Nephron (organoid): ENCODE measurements at regions not wholly inside any gene's neighbourhood (a gene's known extent, or its start where the extent isn't known, plus 50 kb on each side); places are given as distances from the start of the nearest gene placed in this dataset.

Experiments used
- H3K27ac Mint-ChIP-seq, 3 experiments: 2 replicates each; pipeline ENCODE4 v1.8.0; 2020; ENCODE audit warnings: mixed read lengths in 3 of 3, mild to moderate bottlenecking in 2 of 3, moderate library complexity in 1 of 3
- H3K27me3 Mint-ChIP-seq: 2 replicates; pipeline ENCODE4 v1.8.0; 2021; ENCODE audit warnings: low read depth, mild to moderate bottlenecking, moderate library complexity, mixed read lengths
- H3K36me3 Mint-ChIP-seq: 2 replicates; pipeline ENCODE4 v1.8.0; 2020; ENCODE audit warnings: low read depth, mixed read lengths
- H3K4me1 Mint-ChIP-seq: 2 replicates; pipeline ENCODE4 v1.8.0; 2020; ENCODE audit warnings: mixed read lengths
- H3K4me3 Mint-ChIP-seq, 3 experiments: 2 replicates each; pipeline ENCODE4 v1.8.0; 2020; ENCODE audit warnings: mild to moderate bottlenecking in 3 of 3, mixed read lengths in 3 of 3, moderate library complexity in 2 of 3
- H3K9me3 Mint-ChIP-seq: 2 replicates; pipeline ENCODE4 v1.8.0; 2020; ENCODE audit warnings: mixed read lengths
- TF ChIP-seq, protein P1 (sequence below), 3 experiments: fragments of 200-600 bp; sonication (generic); IDR thresholded peaks; one replicate each; pipeline ENCODE4 v1.5.0; 2021; ENCODE audit warnings: antibody characterized with exemption in 3 of 3; ENCODE audit not compliant: unreplicated experiment in 3 of 3

DNA sequence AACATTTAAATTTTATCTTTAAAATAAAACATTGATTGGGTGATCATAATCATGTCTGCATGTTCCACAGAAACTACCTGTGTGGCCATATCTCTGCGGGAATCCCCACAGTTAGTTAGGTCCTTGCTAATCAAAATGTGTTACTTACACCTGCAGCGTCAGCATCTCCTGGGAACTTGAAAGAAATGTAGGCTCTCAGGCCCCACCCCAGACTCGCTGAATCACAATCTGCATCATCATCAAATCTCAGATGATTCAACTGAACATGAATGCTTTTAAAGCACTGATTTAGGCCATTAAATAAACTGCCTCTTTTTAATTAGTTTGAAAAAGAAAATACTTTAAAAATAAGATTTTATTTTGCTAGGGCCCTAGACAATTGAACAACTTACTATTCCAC is 577.8 kb downstream of the PYDC2 start:
- TF ChIP-seq, protein P1, sequence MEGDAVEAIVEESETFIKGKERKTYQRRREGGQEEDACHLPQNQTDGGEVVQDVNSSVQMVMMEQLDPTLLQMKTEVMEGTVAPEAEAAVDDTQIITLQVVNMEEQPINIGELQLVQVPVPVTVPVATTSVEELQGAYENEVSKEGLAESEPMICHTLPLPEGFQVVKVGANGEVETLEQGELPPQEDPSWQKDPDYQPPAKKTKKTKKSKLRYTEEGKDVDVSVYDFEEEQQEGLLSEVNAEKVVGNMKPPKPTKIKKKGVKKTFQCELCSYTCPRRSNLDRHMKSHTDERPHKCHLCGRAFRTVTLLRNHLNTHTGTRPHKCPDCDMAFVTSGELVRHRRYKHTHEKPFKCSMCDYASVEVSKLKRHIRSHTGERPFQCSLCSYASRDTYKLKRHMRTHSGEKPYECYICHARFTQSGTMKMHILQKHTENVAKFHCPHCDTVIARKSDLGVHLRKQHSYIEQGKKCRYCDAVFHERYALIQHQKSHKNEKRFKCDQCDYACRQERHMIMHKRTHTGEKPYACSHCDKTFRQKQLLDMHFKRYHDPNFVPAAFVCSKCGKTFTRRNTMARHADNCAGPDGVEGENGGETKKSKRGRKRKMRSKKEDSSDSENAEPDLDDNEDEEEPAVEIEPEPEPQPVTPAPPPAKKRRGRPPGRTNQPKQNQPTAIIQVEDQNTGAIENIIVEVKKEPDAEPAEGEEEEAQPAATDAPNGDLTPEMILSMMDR (IDR thresholded peaks at IDR 0.05; ENCODE audit: unreplicated experiment in 3 of 3): no peak
- Mint-ChIP-seq H3K27ac (no peak overlapping the region), H3K9me3 (no peaks in the 10 kb centered on the region), H3K27me3 (no peaks in the 10 kb centered on the region), H3K4me1 (no peaks in the 10 kb centered on the region), H3K36me3 (no peaks in the 10 kb centered on the region), H3K4me3 (no peak overlapping the region)

DNA sequence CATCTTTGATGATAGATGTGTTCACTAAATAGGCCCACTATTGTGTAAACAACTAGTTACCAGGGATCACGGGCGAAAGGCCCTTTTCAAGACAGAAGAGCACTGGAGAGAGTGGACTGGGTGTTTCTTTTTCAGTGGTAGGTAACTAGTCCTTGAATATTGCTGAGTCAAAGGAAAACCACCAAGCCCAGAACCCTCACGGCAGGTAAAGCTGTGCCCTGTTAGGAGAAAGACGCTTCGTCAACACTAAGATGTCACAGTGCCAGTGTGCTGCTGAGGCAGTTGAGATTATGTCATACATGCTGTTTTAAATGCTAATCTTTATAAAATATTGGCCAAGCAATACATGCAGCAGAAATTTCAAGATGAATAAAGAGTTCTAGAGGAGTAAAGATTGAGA is 578.6 kb downstream of the PYDC2 start:
- H3K4me3 Mint-ChIP-seq: no peak overlapping the region
- H3K36me3 Mint-ChIP-seq: no peaks in the 10 kb centered on the region
- H3K27ac Mint-ChIP-seq: no peak overlapping the region
- TF ChIP-seq, protein P1 (IDR thresholded peaks at IDR 0.05; ENCODE audit: unreplicated experiment in 3 of 3): no peak
- no peaks in the 10 kb centered on the region for H3K9me3 Mint-ChIP-seq
- no peaks in the 10 kb centered on the region for H3K27me3 Mint-ChIP-seq
- H3K4me1 Mint-ChIP-seq: no peaks in the 10 kb centered on the region

DNA sequence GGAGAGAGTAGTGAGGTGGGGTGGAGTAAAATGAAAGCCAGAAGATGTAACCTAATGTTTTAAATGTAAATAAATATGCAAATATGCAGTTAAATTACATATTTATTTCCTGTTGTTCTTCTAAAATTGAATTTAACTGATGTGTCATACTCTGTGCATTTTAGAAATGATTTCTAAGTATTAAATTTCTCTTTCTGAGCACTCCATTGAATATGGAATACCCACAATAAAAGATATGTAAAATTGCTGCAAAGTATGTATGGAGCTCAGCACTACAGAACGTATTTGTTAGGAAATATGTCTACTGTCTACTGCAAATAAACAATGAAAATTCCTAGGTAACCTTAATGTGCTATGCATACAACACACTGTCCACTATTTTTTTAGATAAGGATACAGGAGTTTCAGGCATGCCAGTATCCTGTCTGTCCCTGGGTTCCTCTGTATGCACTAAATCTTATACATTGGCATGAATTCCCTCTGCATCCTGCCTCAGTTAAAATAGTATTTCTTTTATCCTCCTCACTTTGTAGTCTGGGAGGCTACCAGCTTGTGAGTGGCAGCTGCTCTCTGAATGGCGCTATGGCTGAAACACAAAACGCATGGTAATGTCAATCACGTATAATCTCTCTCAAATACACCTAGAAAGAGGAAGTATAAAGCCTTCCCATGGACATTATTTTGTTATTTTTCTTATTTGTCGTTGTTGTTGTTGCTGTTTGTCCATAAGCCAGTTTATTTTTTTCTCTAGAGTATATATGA is 579.5 kb downstream of the PYDC2 start:
- Mint-ChIP-seq H3K27ac (no peak overlapping the region), H3K4me3 (no peak overlapping the region), H3K27me3 (no peaks in the 10 kb centered on the region)

DNA sequence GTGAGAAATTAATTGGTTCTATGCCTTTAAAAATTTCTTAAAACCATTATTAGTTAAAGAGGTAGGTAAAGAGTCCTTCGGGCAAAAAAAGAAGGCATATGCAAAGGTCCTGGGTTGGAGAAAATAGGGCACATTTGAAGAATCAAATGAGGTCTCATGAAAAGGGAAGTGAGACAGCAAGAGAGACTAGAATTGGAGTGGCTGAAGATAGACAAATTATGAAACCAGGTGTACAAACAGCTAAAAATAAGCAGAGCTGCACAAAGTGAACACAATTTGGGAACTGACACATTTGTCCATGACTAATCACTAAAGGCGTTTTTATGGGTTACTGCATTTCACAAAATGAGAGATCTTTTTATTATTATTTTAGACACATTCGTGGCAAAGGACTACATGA is 581.2 kb downstream of the PYDC2 start:
- no peaks in the 10 kb centered on the region for H3K9me3 Mint-ChIP-seq
- no peak overlapping the region for H3K4me3 Mint-ChIP-seq
- TF ChIP-seq, protein P1 (IDR thresholded peaks at IDR 0.05; ENCODE audit: unreplicated experiment in 3 of 3): no peak
- H3K27me3 Mint-ChIP-seq: no peaks in the 10 kb centered on the region
- no peaks in the 10 kb centered on the region for H3K4me1 Mint-ChIP-seq
- H3K36me3 Mint-ChIP-seq: no peaks in the 10 kb centered on the region
- no peak overlapping the region for H3K27ac Mint-ChIP-seq

More for the DNA sequence above, 579.5 kb downstream of the PYDC2 start:
- H3K9me3 Mint-ChIP-seq: no peaks in the 10 kb centered on the region
- TF ChIP-seq, protein P1 (IDR thresholded peaks at IDR 0.05; ENCODE audit: unreplicated experiment in 3 of 3): no peak
- no peaks in the 10 kb centered on the region for H3K36me3 Mint-ChIP-seq
- no peaks in the 10 kb centered on the region for H3K4me1 Mint-ChIP-seq

DNA sequence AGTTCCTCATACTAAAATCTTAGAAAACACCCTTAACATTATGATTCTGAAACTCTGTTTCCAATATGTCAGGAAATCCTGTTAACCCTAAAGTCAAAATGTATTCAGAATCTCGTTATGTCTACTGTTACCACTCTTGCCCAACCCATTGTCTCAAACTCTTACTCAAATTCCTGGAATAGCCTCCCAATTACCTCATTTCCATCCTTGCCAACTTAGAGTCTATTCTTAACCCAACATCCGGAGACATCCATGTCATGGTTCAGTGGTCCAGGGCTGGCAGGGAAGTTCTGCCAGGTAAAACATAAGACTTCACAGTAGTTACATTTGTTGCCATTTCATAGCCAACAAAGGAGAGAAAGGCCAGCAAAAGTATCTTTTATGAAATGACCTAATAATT is 593.9 kb downstream of the PYDC2 start:
- no peak overlapping the region for H3K4me3 Mint-ChIP-seq
- no peaks in the 10 kb centered on the region for H3K36me3 Mint-ChIP-seq
- no peaks in the 10 kb centered on the region for H3K27me3 Mint-ChIP-seq
- H3K9me3 Mint-ChIP-seq: no peaks in the 10 kb centered on the region
- H3K4me1 Mint-ChIP-seq: no peaks in the 10 kb centered on the region
- TF ChIP-seq, protein P1 (IDR thresholded peaks at IDR 0.05; ENCODE audit: unreplicated experiment in 3 of 3): no peak
- H3K27ac Mint-ChIP-seq: no peak overlapping the region

DNA sequence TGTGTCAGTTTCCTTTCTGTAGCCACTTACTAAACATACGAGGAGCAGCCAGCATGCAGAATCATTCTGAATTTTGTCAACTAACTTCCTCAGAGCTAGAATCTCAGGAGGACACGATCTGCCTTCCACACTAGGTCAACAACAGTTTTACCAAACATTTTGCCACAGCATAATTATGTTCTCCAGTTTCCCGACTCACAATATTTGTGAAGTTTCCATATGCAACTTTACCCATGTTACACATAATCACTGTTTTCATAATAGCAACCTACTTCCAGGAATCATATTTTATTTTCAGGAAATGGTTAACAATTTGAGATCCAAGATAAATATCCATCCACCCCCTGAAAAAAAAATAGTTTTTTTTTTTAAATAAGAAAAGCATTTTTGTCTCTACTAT is 595.0 kb downstream of the PYDC2 start:
- Mint-ChIP-seq H3K9me3 (no peaks in the 10 kb centered on the region), H3K27me3 (no peaks in the 10 kb centered on the region), H3K27ac (no peak overlapping the region), H3K36me3 (no peaks in the 10 kb centered on the region), H3K4me1 (peaks cover 5% of the 10 kb centered on the region), H3K4me3 (no peak overlapping the region)
- TF ChIP-seq, protein P1 (IDR thresholded peaks at IDR 0.05; ENCODE audit: unreplicated experiment in 3 of 3): no peak
